Activated T-cell treated with anti-CD3 and anti-CD28 coated beads, Interleukin-2, amount 50 U/mL, for 72 hours (primary cell): ENCODE measurements at regions not wholly inside any gene's neighbourhood (a gene's known extent, or its start where the extent isn't known, plus 50 kb on each side); places are given as distances from the start of the nearest gene placed in this dataset.

Source experiments
- ATAC-seq, 2 donors: fragments of 150-1000 bp; cut with Tn5 transposase; replicated peaks in 1 of 2; 2 replicates each; pipeline ENCODE4 v1.10.0; 2021; ENCODE audit warnings: moderate library complexity in 2 of 2, mild to moderate bottlenecking in 1 of 2
- DNase-seq, 2 donors: peaks; one replicate each; pipeline ENCODE4 v3.0.0; 2021 to 2022; ENCODE audit warnings: mixed read lengths in 1 of 2
- H3K27ac Mint-ChIP-seq: one replicate; pipeline ENCODE4 v1.8.0; 2022; ENCODE audit warnings: mild to moderate bottlenecking, moderate library complexity, mixed read lengths
- H3K27me3 Mint-ChIP-seq: one replicate; pipeline ENCODE4 v1.8.0; 2022; ENCODE audit warnings: low read depth, mixed read lengths
- H3K36me3 Mint-ChIP-seq, 2 donors: one replicate each; pipeline ENCODE4 v1.8.0; 2022; ENCODE audit warnings: mixed read lengths in 2 of 2, mild to moderate bottlenecking in 1 of 2; ENCODE audit not compliant: insufficient read depth in 2 of 2
- H3K4me1 Mint-ChIP-seq: one replicate; pipeline ENCODE4 v1.8.0; 2022; ENCODE audit warnings: low read depth, mixed read lengths
- H3K4me3 Mint-ChIP-seq, 2 donors: one replicate each; pipeline ENCODE4 v1.8.0; 2022; ENCODE audit warnings: mild to moderate bottlenecking in 2 of 2, mixed read lengths in 2 of 2, moderate library complexity in 2 of 2
- H3K9me3 Mint-ChIP-seq, 2 donors: one replicate each; pipeline ENCODE4 v1.8.0; 2022; ENCODE audit warnings: mixed read lengths in 2 of 2

DNA sequence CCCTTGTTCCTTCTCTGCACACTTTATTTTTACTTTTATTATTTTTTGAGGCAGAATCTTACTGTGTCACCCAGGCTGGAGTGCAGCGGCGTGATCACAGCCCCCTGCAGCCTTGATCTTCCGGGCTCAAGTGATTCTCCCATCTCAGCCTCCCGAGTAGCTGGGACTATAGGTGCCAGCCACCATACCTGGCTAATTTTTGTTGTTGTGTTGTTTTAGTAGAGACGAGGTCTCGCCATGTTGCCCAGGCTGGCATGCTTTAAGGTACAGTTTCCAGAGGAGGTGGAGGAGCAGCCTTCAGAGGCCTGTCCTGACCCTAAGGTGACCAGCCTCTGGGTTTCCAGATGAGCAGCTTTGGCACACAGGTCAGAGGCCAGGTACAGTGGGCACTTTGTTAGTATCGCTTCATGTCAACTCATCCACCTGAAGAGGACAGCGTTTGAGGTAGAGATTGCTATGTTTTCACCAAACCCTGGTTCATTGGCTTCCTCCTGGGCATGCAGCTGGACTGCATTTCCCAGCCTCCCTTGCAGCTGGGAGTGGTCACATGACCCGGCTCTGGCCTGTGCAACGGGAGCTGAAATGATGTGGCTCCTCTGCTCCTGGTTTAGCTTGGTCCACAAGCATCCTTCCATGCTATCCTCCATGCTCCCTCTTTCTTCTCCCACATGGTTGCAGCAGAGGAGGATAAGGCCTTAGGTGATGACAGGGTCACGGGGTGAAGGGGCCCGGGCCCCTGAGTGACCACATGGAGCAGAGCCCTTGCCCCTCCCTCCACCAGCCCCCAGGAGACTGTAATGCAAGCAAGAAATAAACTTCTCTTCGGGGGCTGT is 139.3 kb upstream of the IER5L start:
- peaks cover 17% of the 10 kb centered on the region for H3K4me1 Mint-ChIP-seq
- no peak for DNase-seq
- peaks cover 0 to 1% of the 10 kb centered on the region in 2 donors for H3K36me3 Mint-ChIP-seq
- no peak overlapping the region for H3K4me3 Mint-ChIP-seq
- H3K9me3 Mint-ChIP-seq, result no peaks in the 10 kb centered on the region
- H3K27me3 Mint-ChIP-seq, result no peaks in the 10 kb centered on the region
- no peak for ATAC-seq
- no peak overlapping the region for H3K27ac Mint-ChIP-seq

DNA sequence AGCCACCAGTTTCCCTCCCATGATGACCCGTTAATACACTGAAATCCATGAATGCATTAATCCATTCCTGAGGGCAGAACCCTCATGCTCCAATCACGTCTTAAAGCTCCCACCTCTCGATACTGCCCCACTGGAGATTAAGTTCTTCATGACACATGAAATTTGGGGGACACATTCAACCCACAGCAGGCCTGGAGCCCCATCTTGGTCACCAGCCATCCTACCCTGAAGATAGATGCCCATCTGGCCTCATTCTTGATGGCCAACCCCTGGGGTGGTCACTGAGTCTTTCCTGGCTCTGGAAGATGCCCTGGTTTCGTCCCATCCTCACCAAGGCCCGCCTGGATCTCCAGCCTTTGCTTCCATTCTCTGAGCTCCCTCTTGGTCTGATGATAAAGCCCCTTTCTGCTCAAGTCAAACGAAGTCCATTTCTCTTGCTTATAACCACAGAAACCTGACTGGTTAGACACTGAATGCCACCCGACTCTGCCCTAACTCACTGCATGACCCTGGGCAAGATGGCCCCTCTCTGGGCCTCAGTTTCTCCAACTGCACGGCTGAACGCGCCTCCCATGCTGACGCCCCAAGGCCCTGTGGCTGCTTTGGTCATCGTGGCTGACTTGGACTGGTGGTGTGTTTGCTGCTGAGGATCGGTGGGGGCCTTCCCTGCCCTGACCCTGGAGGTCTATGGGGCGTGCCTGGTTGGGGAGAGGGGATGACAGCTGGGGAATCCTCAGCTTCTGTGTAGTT is 138.4 kb upstream of the IER5L start:
- Mint-ChIP-seq H3K27ac (no peak overlapping the region), H3K36me3 (peaks cover 0 to 1% of the 10 kb centered on the region in 2 donors), H3K9me3 (no peaks in the 10 kb centered on the region), H3K4me1 (peaks cover 16% of the 10 kb centered on the region), H3K4me3 (no peak overlapping the region), H3K27me3 (no peaks in the 10 kb centered on the region)
- DNase-seq (no peak), ATAC-seq (no peak)

DNA sequence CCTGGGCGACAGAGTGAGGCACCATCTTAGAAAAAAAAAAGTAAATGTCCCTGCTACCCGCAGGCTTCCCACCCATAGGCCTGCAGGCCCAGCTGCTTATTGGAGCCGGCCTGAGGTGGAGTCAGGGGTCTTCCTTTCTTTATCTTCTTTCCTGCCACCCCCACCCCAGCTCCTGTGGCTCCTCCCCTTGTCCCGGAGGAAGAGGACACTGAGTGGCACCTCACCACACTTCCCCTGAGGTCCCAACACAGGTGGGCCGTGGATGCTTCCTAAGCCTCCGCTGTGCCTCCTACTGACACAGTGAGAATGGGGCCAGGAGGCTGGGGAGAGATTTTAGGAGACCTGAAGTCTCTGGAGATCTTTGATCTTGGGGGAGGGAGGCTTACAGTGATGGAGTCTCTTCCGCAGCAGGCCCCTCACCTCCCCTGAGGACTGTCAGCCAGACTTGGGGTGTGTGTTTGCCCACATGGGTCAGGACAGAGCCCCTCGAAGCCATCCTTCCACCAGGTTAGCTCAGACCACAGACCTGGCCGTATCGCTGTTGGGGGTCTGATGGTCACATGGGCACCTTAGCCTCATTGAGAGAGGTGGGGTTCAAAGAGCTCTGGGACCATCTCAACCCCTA is 135.4 kb upstream of the IER5L start:
- H3K27me3 Mint-ChIP-seq, result no peaks in the 10 kb centered on the region
- ATAC-seq, result no peak
- H3K27ac Mint-ChIP-seq, result no peak overlapping the region
- H3K4me3 Mint-ChIP-seq, result no peak overlapping the region
- no peaks in the 10 kb centered on the region for H3K4me1 Mint-ChIP-seq
- H3K9me3 Mint-ChIP-seq, result no peaks in the 10 kb centered on the region
- peaks cover 0 to 1% of the 10 kb centered on the region in 2 donors for H3K36me3 Mint-ChIP-seq
- no peak for DNase-seq

DNA sequence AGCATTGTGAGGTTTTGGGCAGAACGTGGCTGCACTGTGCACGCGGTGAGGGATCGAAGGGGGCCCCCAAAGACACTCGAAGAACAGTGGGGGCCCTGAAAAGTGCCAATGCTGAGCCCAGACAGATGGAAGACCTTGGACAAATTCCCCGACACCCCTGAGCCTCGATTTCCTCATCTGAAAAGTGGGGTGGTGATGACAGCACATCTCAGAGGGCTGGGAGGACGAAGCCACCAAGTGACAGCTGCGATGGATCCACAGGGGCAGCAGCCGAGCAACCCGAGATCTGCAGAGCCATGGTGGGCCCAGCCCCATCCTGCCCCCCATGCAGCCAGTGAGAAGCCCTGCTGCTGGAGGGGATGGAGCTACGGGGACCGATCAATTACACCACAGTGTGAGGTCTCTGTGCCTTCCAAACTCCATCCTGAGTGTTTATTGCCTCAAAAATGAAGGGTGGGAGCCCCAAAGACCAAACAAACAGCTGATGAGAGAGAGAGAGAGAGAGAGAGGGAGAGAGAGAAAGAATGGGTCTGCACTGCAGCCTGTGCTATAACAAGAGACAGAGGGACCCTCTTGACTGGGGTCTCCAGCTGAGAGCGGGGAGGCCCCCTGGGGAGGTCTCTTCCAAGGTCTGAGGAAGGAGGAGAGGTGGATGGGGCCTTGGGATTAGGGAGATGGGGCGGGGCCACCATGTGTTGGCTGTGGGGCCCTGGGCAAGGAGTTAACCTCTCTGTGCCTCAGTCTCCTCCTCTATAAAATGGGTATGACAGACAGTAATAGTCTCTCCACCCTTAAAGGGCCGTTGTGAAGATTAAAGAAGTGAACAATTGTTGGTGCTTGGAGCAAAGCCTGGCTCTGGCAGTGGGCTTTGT is 134.4 kb upstream of the IER5L start:
- DNase-seq, result no peak
- Mint-ChIP-seq H3K4me3 (no peak overlapping the region), H3K4me1 (peaks cover under 1% of the 10 kb centered on the region), H3K9me3 (no peaks in the 10 kb centered on the region), H3K27me3 (no peaks in the 10 kb centered on the region), H3K36me3 (peaks cover 0 to 1% of the 10 kb centered on the region in 2 donors), H3K27ac (no peak overlapping the region)
- no peak for ATAC-seq

DNA sequence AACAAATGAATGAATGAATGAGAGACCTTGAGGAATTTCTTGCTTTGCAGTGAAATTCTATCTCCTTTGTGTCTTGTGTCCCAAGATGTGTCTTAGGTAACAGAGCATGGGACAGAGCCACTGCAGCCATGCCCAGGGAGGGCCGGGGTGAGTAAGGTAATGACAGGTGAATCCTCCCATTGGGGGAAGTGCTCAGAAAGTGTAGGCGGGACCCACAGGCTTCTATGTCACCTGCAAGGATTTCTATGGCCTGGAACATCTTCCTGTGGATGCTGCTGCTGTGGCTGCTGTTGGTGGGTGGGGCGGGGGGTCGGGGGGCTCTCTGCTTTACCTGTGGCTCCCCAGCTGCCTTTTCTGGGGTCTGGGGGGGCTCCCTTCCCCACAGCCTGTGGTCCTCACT is 133.6 kb upstream of the IER5L start:
- Mint-ChIP-seq H3K4me1 (peaks cover 8% of the 10 kb centered on the region), H3K36me3 (peaks cover 0 to 1% of the 10 kb centered on the region in 2 donors), H3K27ac (no peak overlapping the region), H3K4me3 (no peak overlapping the region), H3K27me3 (no peaks in the 10 kb centered on the region), H3K9me3 (no peaks in the 10 kb centered on the region)
- no peak for ATAC-seq
- DNase-seq, result no peak

DNA sequence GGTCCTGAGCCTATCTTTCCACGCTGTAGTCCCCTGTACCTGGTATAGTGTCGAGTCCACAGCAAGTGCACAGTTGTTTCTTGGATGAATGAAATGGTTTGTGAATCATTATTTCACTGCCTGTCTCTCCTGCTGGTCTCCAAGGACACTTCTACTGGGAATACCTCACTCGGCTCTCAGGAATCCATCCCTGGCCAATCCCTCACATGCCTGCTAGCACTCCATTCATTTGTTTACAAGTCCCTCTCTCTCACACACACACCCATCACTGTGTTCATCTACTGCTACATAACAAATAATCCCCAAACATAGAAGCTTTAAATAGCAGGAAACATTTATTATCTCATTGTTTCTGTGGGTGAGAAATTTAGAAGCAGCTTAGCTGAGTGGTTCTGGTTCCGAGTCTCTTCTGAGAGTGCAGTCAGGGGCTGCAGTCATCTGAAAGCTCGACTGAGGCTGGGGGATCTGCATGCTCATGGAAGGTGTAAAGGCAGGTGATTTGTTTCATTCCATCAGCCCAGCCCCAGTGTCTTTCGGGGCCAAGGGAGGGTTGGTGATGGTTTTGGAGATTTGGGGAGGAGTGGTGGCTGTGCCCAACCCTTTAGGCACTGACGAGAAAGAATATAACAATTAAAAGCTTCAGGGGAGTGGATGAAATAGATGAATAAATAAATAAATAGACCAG is 132.7 kb upstream of the IER5L start:
- ATAC-seq (no peak), DNase-seq (no peak)
- Mint-ChIP-seq H3K9me3 (no peaks in the 10 kb centered on the region), H3K36me3 (peaks cover 0 to 1% of the 10 kb centered on the region in 2 donors), H3K27ac (no peak overlapping the region), H3K4me3 (no peak overlapping the region), H3K4me1 (peaks cover 8% of the 10 kb centered on the region), H3K27me3 (no peaks in the 10 kb centered on the region)

DNA sequence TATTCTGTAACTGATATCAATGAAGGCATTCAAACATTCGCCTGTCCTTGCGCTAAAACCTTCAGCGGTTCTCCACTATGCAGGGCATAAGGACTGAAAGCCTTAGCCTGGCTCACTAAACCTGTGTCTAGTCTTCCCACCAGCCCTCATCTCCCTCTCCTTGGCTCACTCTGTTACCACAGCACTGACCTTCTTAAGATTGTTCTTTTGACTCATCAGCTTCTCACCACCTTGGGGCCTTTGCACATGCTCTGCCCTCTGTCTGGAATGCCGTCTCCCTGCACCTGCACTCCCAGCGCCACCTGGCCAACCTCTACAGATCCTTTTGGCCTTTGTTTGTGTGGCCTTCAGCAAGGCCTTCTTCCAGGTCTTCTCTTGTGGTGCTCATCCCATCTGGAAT is 131.8 kb upstream of the IER5L start:
- no peak overlapping the region for H3K27ac Mint-ChIP-seq

DNA sequence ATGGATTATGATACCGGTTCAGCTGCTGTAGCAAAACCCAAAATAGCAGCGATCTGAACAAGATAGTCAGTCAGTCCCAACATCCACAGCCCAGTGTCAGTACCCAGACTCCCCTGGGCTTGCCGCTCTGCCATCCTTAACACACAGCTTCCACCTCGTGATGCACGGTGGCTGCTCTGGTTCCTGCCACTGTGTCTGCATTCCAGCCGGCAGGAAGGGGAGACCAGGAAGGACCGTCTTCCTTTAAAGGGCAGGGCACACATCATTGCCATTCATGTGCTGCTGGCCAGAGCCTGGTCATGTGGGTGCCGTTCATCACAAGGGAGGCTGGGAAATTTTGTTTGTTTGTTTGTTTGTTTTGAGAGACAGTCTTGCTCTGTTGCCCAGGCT is 131.0 kb upstream of the IER5L start:
- no peak for DNase-seq
- Mint-ChIP-seq H3K27ac (no peak overlapping the region), H3K4me3 (no peak overlapping the region), H3K36me3 (peaks cover 0 to 1% of the 10 kb centered on the region in 2 donors), H3K4me1 (peaks cover 8% of the 10 kb centered on the region), H3K9me3 (no peaks in the 10 kb centered on the region), H3K27me3 (no peaks in the 10 kb centered on the region)
- ATAC-seq, result no peak

More for the DNA sequence above, 131.8 kb upstream of the IER5L start:
- Mint-ChIP-seq H3K27me3 (no peaks in the 10 kb centered on the region), H3K9me3 (no peaks in the 10 kb centered on the region), H3K36me3 (peaks cover 0 to 1% of the 10 kb centered on the region in 2 donors), H3K4me1 (peaks cover 8% of the 10 kb centered on the region), H3K4me3 (no peak overlapping the region)
- ATAC-seq (no peak), DNase-seq (no peak)

DNA sequence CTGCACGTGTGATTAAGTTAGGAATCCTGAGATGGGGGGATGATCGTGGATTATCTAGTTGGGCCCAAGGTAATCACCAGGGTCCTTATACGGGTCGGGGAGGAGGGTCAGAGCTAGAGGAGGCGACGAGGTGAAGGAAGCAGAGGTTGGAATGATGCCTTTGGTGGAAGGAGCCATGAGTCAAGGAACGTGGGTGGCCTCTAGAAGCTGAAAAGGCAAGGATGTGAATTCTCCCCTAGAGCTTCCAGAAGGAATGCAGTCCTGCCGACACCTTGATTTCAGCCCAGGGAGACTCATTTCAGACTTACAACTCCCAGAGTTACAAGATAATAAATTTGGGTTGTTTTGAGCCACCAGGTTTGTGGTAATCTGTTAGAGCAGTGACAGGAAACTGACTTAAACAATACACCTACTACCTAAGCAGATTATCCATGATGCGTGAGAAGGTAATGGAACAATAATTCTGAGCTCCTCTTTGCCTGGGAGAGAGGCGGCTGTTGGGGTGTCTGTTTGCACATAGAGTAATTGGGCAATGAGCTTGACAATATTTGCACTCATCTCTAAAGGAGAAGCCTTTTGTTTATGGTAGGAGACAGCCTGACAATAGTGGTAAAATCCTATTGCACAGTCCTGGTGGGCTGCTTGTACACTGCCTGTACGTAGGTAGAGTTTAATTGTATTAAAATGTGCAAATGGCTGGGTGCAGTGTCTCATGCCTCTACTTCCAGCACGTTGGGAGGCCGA is 129.3 kb upstream of the IER5L start:
- Mint-ChIP-seq H3K36me3 (peaks cover 0 to 2% of the 10 kb centered on the region in 2 donors), H3K4me3 (no peak overlapping the region), H3K9me3 (peaks cover 0 to under 1% of the 10 kb centered on the region in 2 donors), H3K27ac (no peak overlapping the region), H3K4me1 (peaks cover 8% of the 10 kb centered on the region), H3K27me3 (no peaks in the 10 kb centered on the region)
- ATAC-seq (peak; percentile 30 to 44), DNase-seq (no peak)

DNA sequence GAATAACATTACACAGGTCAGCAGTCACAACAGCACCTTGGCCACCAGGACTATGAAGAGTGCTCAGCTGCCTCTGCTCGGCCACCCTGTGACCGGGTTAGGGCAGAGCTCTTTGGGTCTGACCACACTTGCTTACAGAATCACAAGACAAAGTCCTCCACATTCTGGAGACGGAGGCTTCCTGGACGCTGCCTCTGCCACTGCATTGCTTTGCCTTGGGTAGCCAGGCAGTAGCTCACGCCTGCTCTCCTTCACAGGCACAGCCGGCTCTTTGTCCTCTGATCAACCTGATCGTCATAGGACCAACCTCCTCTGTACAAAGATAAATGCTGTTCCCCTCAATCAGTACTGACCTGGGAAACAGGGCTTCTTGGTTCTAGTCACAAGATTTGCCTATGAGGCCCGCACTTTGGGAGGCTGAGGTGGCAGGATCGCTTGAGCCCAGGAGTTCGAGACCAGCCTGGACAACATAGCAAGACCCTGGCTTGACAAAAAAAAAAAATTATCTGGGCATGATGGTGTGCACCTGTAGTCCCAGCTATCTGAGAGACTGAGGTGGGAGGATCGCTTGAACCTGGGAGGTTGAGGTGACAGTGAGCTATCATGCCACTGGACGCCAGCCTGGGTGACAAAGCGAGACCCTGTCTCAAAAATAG is 128.4 kb upstream of the IER5L start:
- no peaks in the 10 kb centered on the region for H3K27me3 Mint-ChIP-seq
- no peak overlapping the region for H3K27ac Mint-ChIP-seq
- H3K9me3 Mint-ChIP-seq, result peaks cover 0 to 1% of the 10 kb centered on the region in 2 donors
- peaks cover 0 to 3% of the 10 kb centered on the region in 2 donors for H3K36me3 Mint-ChIP-seq
- H3K4me3 Mint-ChIP-seq, result no peak overlapping the region
- H3K4me1 Mint-ChIP-seq, result peaks cover 8% of the 10 kb centered on the region
- DNase-seq (no peak), ATAC-seq (no peak)

DNA sequence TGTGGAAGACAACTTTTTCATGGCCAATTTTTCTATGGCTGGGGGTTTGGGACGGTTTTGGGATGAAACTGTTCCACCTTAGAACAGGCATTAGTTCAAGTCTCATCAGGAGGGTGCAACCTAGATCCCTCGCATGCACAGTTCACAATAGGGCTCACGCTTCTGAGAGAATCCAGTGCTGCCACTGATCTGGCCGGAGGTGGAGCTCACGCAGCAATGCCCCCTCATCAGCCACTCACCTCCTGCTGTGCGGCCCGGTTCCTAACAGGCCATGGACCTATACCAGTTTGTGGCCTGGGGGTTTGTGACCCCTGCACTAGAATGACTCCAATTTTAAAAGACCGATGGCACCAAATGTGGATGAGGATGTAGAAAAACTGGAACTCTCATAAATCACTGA is 127.2 kb upstream of the IER5L start:
- no peak for DNase-seq
- no peaks in the 10 kb centered on the region for H3K27me3 Mint-ChIP-seq
- H3K36me3 Mint-ChIP-seq, result peaks cover 0 to 3% of the 10 kb centered on the region in 2 donors
- H3K27ac Mint-ChIP-seq, result no peak overlapping the region
- no peak for ATAC-seq
- peaks cover 8% of the 10 kb centered on the region for H3K4me1 Mint-ChIP-seq
- H3K9me3 Mint-ChIP-seq, result peaks cover 0 to 1% of the 10 kb centered on the region in 2 donors
- no peak overlapping the region for H3K4me3 Mint-ChIP-seq
